C4-2B (cell line): ENCODE measurements at regions not wholly inside any gene's neighbourhood (a gene's known extent, or its start where the extent isn't known, plus 50 kb on each side); places are given as distances from the start of the nearest gene placed in this dataset.

Experiments
- CTCF ChIP-seq: fragments of 450-650 bp; conservative IDR thresholded peaks from 2 replicates; pipeline ENCODE4 v1.5.1; 2017; ENCODE audit warnings: mild to moderate bottlenecking
- ZFX ChIP-seq: fragments of 450-650 bp; IDR thresholded peaks from 2 replicates; pipeline ENCODE4 v1.6.1; 2017

GRCh38 chr17:72342061-72342460, 221.2 kb downstream of the SOX9 start:
- no peak for TF ChIP-seq CTCF
- TF ChIP-seq ZFX, result no peak
